Activated naive CD4-positive, alpha-beta T cell treated with Interleukin-2 at 50 U/mL for 16 hours (primary cell): ENCODE measurements at regions not wholly inside any gene's neighbourhood (a gene's known extent, or its start where the extent isn't known, plus 50 kb on each side); places are given as distances from the start of the nearest gene placed in this dataset.
"Not testable (repeated sequence)": the region's sequence is repeated elsewhere in the genome, so short reads cannot be mapped to it uniquely, and the experiment has no call there.

Experiments used
- DNase-seq: peaks from one replicate; pipeline ENCODE4 v3.0.0-alpha.2; 2020

- DNase-seq: not testable (repeated sequence)
Observed at GRCh38 chr2:91525587-91525986, 2834.1 kb downstream of the RPIA start.

- DNase-seq: not testable (repeated sequence)
Observed at GRCh38 chr2:91526083-91526482, 2834.6 kb downstream of the RPIA start.

GRCh38 chr2:91527056-91527455, 2835.6 kb downstream of the RPIA start:
- DNase-seq: not testable (repeated sequence)

GRCh38 chr2:91527491-91528031, 2836.1 kb downstream of the RPIA start:
- DNase-seq: not testable (repeated sequence)

GRCh38 chr2:91528361-91528760, 2836.9 kb downstream of the RPIA start:
- not testable (repeated sequence) for DNase-seq

- not testable (repeated sequence) for DNase-seq
Observed at GRCh38 chr2:91536109-91536508, 2844.6 kb downstream of the RPIA start.

- DNase-seq: not testable (repeated sequence)
Observed at GRCh38 chr2:91536549-91537263, 2845.2 kb downstream of the RPIA start.

GRCh38 chr2:91549316-91549715, 2857.8 kb downstream of the RPIA start:
- DNase-seq: not testable (repeated sequence)

GRCh38 chr2:91558234-91558633, 2866.8 kb downstream of the RPIA start:
- DNase-seq: not testable (repeated sequence)

GRCh38 chr2:91559269-91559668, 2867.8 kb downstream of the RPIA start:
- not testable (repeated sequence) for DNase-seq

GRCh38 chr2:91559886-91560614, 2868.6 kb downstream of the RPIA start:
- not testable (repeated sequence) for DNase-seq

GRCh38 chr2:91562184-91562583, 2870.7 kb downstream of the RPIA start:
- not testable (repeated sequence) for DNase-seq

GRCh38 chr2:91564700-91565099, 2873.2 kb downstream of the RPIA start:
- DNase-seq: not testable (repeated sequence)

GRCh38 chr2:91565689-91566430, 2874.4 kb downstream of the RPIA start:
- not testable (repeated sequence) for DNase-seq

- DNase-seq: not testable (repeated sequence)
Observed at GRCh38 chr2:91566611-91567010, 2875.1 kb downstream of the RPIA start.

- not testable (repeated sequence) for DNase-seq
Observed at GRCh38 chr2:91567546-91568335, 2876.3 kb downstream of the RPIA start.

GRCh38 chr2:91568391-91569338, 2877.2 kb downstream of the RPIA start:
- not testable (repeated sequence) for DNase-seq

GRCh38 chr2:91571239-91571923, 2879.9 kb downstream of the RPIA start:
- not testable (repeated sequence) for DNase-seq

GRCh38 chr2:91573018-91573417, 2881.5 kb downstream of the RPIA start:
- not testable (repeated sequence) for DNase-seq

GRCh38 chr2:91573755-91574154, 2882.3 kb downstream of the RPIA start:
- not testable (repeated sequence) for DNase-seq
